GM18858 (cell line): ENCODE measurements at regions not wholly inside any gene's neighbourhood (a gene's known extent, or its start where the extent isn't known, plus 50 kb on each side); places are given as distances from the start of the nearest gene placed in this dataset.

ENCODE experiments used
- ATAC-seq: cut with Tn5 transposase; IDR thresholded peaks from one replicate; pipeline ENCODE4 v1.9.1; 2021; ENCODE audit not compliant: unreplicated experiment

DNA sequence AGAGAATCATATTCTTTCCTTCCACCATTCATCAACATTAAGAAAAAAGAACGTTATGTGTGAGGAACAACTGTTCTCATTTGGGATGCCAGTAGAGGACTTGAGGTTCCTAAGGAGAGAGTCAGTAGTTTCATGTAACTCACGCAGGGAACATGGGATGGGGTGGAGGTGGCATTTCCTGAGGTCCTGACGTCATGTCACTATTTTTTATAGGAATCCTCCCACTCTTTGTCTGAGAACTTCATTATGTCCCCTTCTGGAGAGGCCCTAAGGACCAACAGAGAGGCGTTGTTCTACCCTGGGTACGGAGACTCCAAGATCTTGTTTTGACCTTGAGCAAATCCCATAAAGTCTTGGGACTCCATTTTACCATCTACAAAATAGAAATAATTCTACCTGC lies 211.7 kb upstream of the SOX9 start:
- ATAC-seq = no peak

GRCh38 chr17:71910002-71910401 lies 210.8 kb upstream of the SOX9 start:
- ATAC-seq = no peak

DNA sequence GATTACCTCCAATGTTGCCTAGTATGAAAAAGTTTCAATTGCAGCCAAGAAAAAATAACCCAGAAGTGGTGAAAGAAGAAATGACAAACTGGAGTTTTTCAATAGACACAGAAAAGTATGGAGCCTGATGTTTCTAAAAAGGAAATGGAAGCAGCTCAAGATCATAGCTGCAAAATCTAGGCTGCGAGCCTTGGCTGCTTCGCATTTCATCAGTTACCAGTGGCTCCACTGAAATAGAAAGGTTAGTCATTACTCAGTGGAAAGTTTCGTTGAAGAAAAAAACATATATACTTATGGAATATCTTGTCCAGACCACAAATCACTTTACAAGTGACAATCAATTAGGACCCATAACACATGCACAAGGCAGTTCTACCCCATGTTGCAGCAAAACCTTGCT lies 206.8 kb upstream of the SOX9 start:
- no peak for ATAC-seq

GRCh38 chr17:71914812-71915211 lies 206.0 kb upstream of the SOX9 start:
- no peak for ATAC-seq

- ATAC-seq = no peak
Observed at GRCh38 chr17:71917715-71918114, 203.1 kb upstream of the SOX9 start.

- no peak for ATAC-seq
Observed at GRCh38 chr17:71919186-71919585, 201.6 kb upstream of the SOX9 start.

- ATAC-seq = no peak
Observed at GRCh38 chr17:71919896-71920295, 200.9 kb upstream of the SOX9 start.

DNA sequence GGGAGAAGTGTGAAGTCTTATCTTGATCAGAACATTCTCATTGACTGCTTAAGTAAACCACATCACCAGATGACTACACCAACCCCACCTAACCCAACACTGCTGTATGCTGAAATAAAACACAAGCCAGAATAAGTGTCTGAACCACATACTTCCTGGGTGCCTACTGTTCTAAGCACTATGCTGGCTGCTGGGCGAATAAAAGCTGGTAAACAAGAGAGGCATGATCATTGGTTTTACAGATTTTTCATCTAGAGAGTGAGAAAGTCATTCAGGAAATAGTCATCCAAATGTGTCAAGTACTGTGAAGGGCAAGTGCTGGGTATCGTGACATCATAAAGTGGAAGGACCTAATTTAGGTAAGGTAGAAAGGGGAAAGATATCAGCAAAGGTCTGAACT lies 199.0 kb upstream of the SOX9 start:
- ATAC-seq = no peak

GRCh38 chr17:71922439-71922838 lies 198.4 kb upstream of the SOX9 start:
- no peak for ATAC-seq

- no peak for ATAC-seq
Observed at GRCh38 chr17:71926746-71927398, 193.9 kb upstream of the SOX9 start.

GRCh38 chr17:71933306-71933705 lies 187.5 kb upstream of the SOX9 start:
- ATAC-seq = no peak

DNA sequence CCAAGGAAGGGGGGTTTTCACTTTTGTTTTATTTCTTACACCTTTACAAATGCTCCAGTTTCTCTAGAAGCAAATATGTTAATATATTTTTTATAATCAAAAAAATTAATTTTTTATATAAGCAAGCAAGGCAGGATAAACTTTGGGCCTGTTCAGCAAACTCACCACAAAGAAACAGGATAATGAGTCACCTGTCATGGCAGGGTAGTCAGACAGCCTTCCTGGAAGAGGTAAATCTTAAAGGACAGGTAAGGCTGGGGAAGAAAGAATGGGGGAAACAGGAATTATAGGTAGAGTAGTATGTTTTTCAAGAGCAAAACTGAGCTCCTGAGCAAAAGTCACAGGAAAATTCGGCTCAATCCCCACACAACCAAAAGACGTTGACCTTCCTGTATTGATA lies 186.3 kb upstream of the SOX9 start:
- no peak for ATAC-seq

DNA sequence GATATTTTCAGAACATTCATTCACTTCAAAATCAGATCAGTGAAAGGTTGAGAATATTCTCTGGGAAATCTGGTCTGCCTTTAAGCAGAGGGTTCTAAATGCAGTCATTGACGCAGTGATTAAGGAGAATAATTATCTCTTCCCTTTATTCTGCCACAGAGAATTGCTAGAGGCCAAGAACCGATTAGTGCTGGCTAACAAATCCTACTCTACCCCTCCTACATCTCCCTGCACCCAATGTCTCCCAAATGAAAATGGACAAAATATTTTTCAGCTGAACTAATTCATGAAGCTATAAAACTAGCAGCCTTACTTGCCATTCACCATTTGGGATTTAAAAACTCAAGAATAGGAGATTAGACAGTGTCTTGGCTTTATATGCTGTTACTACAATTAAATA lies 185.5 kb upstream of the SOX9 start:
- no peak for ATAC-seq

DNA sequence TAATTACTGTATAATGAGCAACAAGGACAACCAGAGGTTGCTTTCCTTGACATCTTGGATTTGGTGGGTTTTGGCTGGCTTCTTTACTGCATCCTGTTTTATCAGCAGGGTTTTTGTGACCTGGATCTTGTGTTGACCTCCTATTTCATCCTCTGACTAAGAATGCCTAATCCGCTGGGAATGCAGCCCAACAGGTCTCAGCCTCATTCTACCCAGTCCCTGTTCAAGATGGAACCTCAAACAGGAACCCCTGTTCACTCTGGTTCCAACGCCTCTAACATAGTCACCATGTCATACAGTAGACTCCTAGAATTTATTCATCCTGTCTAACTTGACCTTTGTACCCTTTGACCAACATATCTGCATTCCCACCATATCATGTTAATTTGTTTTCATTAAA lies 183.8 kb upstream of the SOX9 start:
- ATAC-seq = no peak

DNA sequence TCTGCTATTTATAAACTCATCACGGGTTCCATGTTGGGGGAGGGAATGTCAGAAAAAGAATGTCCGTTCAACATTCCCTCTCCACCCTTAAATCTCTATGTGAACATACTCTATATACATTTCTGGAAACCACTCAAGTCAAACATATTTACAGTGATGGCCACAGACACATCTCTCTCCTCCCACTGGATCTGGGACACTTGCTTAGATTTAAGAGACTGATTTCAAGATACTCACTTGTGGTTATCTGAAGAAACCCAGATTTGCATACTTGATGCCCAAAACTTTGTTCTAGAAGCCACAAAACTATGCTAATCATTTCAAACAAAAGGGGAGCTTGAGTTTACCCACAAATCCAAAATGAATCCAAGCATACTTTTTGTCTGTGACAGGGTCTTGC lies 182.9 kb upstream of the SOX9 start:
- no peak for ATAC-seq

GRCh38 chr17:71938340-71939010 lies 182.3 kb upstream of the SOX9 start:
- ATAC-seq = no peak

DNA sequence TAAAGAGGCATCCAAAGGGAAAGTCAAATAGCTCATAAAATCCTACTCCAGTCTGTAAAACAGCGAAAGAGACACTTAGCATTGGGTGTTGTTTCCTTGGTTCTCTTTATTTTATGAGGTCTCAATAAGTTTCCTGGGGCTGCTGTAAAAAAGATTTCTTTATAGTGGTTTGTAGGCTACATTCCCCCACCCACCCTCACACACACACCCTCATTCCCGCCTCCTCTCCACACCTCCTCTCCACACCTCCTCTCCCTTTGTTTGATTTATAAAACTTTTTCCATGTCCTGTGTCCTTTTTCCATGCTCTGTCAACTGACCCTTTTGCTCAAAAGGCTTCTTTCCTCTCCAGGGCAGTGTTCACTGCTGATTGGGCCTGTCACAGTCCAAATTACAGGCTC lies 178.9 kb upstream of the SOX9 start:
- no peak for ATAC-seq

GRCh38 chr17:71942626-71943025 lies 178.2 kb upstream of the SOX9 start:
- no peak for ATAC-seq

DNA sequence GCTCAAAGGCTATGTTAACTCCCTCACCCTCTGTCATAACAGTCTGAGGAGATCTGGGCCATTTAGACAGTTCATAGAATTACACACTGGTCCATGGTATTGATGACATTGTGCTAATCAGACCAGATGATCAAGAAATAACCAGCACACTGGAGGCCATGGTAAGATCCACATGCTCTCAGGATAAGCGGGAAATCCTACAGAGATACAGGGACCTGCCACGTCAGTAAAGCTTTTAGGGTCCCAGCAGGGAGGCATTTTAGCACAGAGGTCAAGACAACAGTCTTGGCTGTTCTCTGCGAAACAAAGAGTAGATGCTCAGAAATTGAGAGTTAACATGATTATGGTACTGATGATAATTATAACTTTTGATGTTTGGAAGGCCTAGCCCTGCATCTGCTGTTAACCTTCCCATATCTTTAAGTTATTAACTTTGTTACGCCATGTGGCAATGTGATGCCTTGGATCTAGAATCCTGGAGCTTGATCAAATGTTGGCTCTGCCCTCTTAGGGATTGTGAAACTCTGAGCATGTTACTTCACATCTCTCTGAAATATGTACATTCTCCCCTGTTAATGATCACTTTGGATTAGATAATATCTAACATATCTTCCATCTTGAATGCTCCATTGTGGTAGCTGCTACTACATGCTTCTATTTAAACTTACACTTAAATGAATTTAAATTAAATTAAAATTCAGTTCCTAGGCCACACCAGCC lies 172.0 kb upstream of the SOX9 start:
- no peak for ATAC-seq

GRCh38 chr17:71959154-71959553 lies 161.7 kb upstream of the SOX9 start:
- ATAC-seq = no peak

DNA sequence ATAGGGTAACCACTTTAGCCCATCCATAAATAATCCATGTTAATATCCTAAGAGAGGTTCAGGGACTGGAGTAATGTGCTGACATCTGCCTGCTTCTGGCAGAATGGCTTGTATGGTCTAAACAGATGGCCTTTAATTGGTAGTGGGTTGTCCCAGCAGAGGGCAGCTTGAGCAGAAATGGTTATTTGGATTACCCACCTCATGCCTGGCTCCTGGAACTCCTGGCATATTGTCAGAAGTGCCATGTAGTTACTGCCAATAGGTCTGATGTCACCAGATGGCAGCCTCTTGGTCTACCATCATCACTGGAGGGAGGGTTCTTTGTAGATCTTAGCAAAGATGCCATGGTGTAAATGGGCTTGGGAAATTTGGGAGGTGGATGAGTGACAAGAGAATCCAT lies 157.5 kb upstream of the SOX9 start:
- ATAC-seq = no peak

GRCh38 chr17:71963791-71964190 lies 157.0 kb upstream of the SOX9 start:
- no peak for ATAC-seq
